Activated naive CD4-positive, alpha-beta T cell treated with anti-CD3 and anti-CD28 coated beads, Interleukin-2, amount 50 U/mL, for 72 hours (primary cell): ENCODE measurements at regions not wholly inside any gene's neighbourhood (a gene's known extent, or its start where the extent isn't known, plus 50 kb on each side); places are given as distances from the start of the nearest gene placed in this dataset.

Experiments
- ATAC-seq, 2 donors: fragments of 150-1000 bp; cut with Tn5 transposase; 2 replicates each; pipeline ENCODE4 v1.10.0; 2021; ENCODE audit warnings: mild to moderate bottlenecking in 2 of 2, moderate library complexity in 2 of 2
- DNase-seq, 2 donors: peaks; one replicate each; pipeline ENCODE4 v3.0.0; 2021 to 2022; ENCODE audit warnings: low spot score in 2 of 2
- H3K27ac Mint-ChIP-seq, 2 donors: one replicate each; pipeline ENCODE4 v1.8.0; 2022; ENCODE audit warnings: mild to moderate bottlenecking in 2 of 2, mixed read lengths in 2 of 2
- H3K36me3 Mint-ChIP-seq, 2 donors: one replicate each; pipeline ENCODE4 v1.8.0; 2022; ENCODE audit warnings: mixed read lengths in 2 of 2
- H3K9me3 Mint-ChIP-seq, 2 donors: one replicate each; pipeline ENCODE4 v1.8.0; 2022; ENCODE audit warnings: mixed read lengths in 2 of 2

DNA sequence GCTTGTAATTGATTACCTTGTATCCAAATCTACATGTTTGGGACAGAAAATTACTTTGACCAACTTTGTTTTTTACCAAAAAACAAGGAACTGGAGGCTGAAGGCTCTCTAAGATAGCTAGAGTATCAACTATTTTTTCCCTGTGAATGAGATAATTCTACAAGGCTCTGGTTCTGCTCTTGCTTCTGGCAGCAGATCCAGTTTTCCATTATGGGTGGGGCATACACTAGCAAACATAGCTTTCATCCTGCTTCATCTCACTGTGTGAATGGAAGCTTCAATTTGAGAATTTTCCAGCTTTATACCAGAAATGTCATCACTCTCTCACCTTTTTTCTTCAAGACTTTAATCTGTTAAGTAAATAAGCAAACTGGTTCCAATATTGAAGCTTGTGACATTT is 249.7 kb downstream of the RPRM start:
- Mint-ChIP-seq H3K36me3 (peaks cover 0 to 6% of the 10 kb centered on the region in 2 donors), H3K9me3 (peaks cover 14 to 18% of the 10 kb centered on the region in 2 donors), H3K27ac (no peak overlapping the region)
- no peak for DNase-seq
- ATAC-seq, result no peak

DNA sequence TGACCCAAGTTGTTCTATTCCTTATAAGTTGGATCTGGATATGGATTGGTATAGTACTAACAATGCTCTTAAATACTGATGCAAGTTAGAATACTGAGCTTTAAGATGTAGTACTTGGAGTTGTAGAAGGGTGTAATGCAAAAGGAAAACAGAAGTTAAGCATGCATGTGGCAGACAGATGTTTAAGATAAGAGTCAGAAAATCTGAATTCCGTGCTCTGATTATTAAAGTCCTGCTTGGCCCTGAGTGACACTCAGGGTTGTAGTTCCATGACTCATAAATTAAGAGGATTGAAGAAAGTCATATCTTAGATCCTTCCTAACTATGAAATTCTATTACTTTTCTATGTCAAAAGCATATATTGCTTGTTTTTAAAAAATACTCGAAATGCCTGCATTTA is 250.6 kb downstream of the RPRM start:
- DNase-seq, result no peak
- Mint-ChIP-seq H3K27ac (no peak overlapping the region), H3K36me3 (peaks cover 0 to 6% of the 10 kb centered on the region in 2 donors), H3K9me3 (peaks cover 14 to 18% of the 10 kb centered on the region in 2 donors)
- ATAC-seq, result no peak

- ATAC-seq (no peak), DNase-seq (no peak)
- peaks cover 12 to 18% of the 10 kb centered on the region in 2 donors for H3K9me3 Mint-ChIP-seq
- no peak overlapping the region for H3K27ac Mint-ChIP-seq
- peaks cover 0 to 6% of the 10 kb centered on the region in 2 donors for H3K36me3 Mint-ChIP-seq
These were observed 256.1 kb downstream of the RPRM start for GRCh38 chr2:153222231-153223165.

- ATAC-seq (no peak), DNase-seq (no peak)
- peaks cover 4 to 10% of the 10 kb centered on the region in 2 donors for H3K9me3 Mint-ChIP-seq
- no peaks in the 10 kb centered on the region for H3K36me3 Mint-ChIP-seq
- no peak overlapping the region for H3K27ac Mint-ChIP-seq
These were observed 257.1 kb downstream of the RPRM start for GRCh38 chr2:153221506-153221905.

GRCh38 chr2:153221087-153221486 is 257.5 kb downstream of the RPRM start:
- H3K27ac Mint-ChIP-seq, result no peak overlapping the region
- peaks cover 4 to 9% of the 10 kb centered on the region in 2 donors for H3K9me3 Mint-ChIP-seq
- DNase-seq (no peak), ATAC-seq (no peak)
- H3K36me3 Mint-ChIP-seq, result no peaks in the 10 kb centered on the region

DNA sequence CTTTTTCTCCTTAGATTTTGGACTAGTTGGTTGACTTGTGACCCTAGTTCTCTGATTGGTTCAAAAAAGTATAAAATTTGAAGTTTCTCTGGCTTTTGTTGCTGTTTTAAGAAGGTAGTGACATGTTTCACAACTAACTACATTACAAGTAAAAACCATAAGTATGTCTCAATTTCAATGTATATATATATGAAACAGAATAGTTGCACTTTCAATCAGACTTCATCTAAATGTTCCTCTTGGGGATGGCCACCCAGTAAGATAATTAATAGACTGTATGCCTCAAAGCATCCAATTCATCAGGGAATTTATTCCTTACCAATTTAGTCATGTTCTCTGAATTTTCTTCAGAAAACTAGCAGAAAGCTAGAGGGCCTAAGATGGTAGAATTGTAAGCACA is 259.7 kb downstream of the RPRM start:
- no peaks in the 10 kb centered on the region for H3K36me3 Mint-ChIP-seq
- peaks cover 0 to under 1% of the 10 kb centered on the region in 2 donors for H3K9me3 Mint-ChIP-seq
- no peak overlapping the region for H3K27ac Mint-ChIP-seq
- ATAC-seq (peak in 1 of 2 donors; percentile 61), DNase-seq (no peak)

DNA sequence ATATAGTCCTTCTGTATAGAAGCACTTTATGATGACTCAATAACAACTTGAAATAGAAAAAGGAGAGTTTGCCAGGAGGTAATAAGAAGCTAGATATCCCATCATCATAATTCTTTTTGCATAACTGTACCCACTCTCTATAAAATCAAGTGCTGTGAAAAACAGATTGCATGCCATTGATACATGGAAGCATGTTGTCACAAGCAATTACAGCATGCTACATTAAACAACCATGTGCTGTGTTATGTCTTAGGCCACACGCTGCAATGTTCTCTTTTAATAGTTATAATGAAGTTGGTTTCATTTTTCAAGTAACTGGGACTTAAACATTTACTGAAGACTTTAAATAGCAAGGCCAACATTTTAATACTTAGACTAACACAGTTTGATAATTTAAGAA is 264.2 kb downstream of the RPRM start:
- H3K27ac Mint-ChIP-seq, result no peak overlapping the region
- no peaks in the 10 kb centered on the region for H3K9me3 Mint-ChIP-seq
- ATAC-seq (no peak), DNase-seq (no peak)
- no peaks in the 10 kb centered on the region for H3K36me3 Mint-ChIP-seq

- H3K9me3 Mint-ChIP-seq, result no peaks in the 10 kb centered on the region
- no peak overlapping the region for H3K27ac Mint-ChIP-seq
- no peak for DNase-seq
- no peak for ATAC-seq
- no peaks in the 10 kb centered on the region for H3K36me3 Mint-ChIP-seq
These were observed 265.5 kb downstream of the RPRM start for GRCh38 chr2:153213022-153213421.

DNA sequence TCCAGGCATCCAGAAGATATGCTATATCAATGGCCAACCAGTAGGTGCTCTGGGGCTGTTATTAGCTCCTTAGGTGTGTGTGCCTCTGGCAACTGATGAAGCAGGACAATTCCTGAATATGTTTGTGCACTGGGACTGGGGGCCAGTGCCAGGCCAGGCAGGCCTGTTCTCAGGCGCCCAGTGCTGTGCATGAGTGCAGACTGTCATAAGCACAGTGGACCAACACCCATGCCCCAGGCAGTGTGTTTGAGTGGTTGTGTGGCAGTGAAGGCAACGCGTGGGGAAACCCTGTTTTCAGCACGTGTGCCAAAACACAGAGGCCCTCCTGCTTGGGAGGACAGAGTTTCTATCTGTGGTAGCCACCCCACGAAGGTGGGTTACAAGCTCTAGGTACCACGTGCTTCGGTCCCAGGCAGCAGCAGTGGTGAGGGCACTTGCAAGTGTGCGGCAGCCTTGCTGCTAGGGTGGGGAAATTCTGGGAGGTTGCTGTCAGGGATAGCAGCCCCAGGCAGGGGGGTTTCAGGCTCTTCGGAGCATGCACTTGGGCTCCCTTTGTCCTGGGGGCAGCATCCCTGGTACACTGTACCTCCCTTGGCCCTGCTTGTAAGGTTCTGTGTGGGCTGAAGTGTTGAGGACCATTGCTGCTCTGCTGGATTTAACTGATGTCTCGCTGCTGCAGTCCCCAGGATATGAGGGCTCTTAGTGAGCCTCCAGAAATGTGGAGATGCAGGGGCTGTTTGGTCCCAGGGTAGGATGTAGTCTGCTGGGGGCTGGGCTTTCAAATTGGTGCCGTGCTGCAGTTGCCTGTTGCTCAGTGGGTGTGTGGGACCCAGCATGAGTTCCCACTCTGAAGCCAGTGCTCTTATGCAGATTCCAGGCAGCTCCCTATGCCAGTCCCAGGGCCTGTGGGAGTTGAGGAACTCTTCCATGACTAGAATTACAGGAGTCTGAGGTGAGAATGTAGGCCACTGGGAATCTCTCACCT is 280.9 kb downstream of the RPRM start:
- ATAC-seq (no peak), DNase-seq (no peak)

GRCh38 chr2:153196378-153197058 is 282.0 kb downstream of the RPRM start:
- ATAC-seq (no peak), DNase-seq (no peak)
- peaks cover 22 to 26% of the 10 kb centered on the region in 2 donors for H3K9me3 Mint-ChIP-seq
- H3K27ac Mint-ChIP-seq, result peak overlapping the region in 1 of 2 donors; percentile 7
- peaks cover 0 to 16% of the 10 kb centered on the region in 2 donors for H3K36me3 Mint-ChIP-seq

More for the DNA sequence above, 280.9 kb downstream of the RPRM start:
- peaks cover 0 to 16% of the 10 kb centered on the region in 2 donors for H3K36me3 Mint-ChIP-seq
- no peak overlapping the region for H3K27ac Mint-ChIP-seq
- peaks cover 22 to 25% of the 10 kb centered on the region in 2 donors for H3K9me3 Mint-ChIP-seq

DNA sequence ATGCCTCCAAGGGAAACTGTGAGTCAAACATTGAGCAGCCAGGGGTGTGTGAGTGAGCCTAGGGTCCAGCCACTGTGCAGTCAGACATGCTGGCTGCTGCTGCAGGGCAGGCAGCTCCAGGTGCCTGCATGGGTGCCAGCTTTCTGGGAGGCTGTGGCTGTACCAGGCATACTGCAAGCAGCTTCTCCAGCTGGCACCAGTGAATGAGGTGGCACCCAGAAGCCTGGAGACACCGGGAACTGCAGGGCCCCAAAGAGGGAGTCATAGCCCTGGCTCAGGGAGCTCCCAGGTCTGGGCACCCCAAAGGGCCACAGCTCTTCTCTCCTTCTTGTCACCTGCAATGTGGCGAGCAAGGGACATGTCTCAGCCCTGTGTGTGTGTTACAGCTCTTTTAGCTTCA is 283.2 kb downstream of the RPRM start:
- Mint-ChIP-seq H3K36me3 (peaks cover 0 to 16% of the 10 kb centered on the region in 2 donors), H3K27ac (no peak overlapping the region), H3K9me3 (peaks cover 22 to 23% of the 10 kb centered on the region in 2 donors)
- ATAC-seq (no peak), DNase-seq (no peak)

DNA sequence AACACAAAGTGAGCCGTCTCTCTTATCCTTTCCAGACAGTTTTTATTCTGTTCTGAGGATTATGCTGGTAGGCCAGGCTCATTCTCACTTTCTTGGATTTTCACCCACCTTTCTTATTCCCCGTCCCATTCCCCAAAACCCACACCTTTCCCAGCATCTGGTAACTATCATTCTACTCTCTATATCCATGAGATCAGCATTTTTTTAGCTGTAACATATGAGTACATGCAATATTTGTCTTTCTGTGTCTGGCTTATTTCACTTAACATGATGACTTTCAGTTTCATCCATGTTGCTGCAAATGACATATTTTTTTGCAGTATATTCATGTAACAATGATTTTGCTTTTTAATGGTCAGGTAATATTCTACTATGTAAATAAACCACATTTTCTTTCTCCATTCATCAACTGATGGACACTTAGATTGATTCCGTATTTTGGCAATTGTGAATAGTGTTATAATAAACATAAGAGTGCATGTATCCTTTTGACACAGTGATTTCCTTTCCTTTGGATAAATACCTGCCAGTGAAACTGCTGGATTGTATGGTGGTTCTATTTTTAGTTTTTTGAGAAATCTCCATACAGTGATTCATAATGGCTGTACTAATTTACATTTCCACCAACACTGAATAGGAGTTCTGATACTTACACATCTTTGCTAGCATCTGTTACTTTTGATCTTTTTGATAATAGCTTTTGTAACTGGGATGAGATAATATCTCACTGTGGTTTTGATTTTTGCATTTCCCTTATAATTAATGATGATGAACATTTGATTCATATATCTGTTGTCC is 289.3 kb downstream of the RPRM start:
- H3K36me3 Mint-ChIP-seq, result peaks cover 0 to 7% of the 10 kb centered on the region in 2 donors
- ATAC-seq, result no peak
- H3K9me3 Mint-ChIP-seq, result peaks cover 17 to 18% of the 10 kb centered on the region in 2 donors
- no peak overlapping the region for H3K27ac Mint-ChIP-seq
- DNase-seq, result no peak

DNA sequence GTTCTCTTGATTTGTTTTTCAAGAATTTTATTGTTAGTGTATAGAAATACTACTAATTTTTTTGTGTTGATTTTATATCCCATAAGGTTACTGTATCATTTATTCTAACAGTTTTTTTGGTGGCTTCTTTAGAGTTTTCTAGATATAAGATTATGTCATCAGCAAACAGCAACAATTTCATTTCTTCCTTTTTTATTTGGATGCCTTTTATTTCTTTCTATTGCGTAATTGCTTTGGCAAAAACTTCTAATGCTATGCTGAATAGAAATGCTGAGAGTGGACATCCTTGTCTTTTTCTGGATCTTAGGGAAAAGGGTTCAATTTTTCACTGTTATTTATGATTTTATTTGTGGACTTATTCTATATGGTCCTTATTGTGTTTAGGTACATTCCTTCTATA is 298.8 kb downstream of the RPRM start:
- Mint-ChIP-seq H3K27ac (no peak overlapping the region), H3K36me3 (no peaks in the 10 kb centered on the region), H3K9me3 (peaks cover 5 to 12% of the 10 kb centered on the region in 2 donors)
- no peak for ATAC-seq
- DNase-seq, result no peak

DNA sequence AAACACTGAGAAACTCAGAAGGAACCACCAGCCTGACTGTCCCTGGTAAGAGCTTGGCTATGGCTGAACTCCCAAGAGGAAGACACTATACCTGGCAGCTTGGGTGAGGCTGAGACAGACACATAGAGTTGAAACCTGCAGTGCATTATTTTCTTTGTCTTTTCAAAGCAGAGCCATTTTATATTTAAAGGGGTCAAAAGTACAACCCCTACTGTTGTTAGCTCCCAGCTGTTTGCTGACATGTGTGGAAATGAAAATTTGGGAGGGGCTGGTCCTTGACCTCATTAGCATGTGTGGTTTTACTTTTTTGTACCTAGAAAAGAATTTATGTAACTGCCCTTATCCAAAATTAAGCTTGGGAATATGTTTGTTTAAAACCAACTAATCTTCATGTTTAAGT is 309.0 kb downstream of the RPRM start:
- DNase-seq (no peak), ATAC-seq (no peak)
- H3K27ac Mint-ChIP-seq, result no peak overlapping the region
- H3K36me3 Mint-ChIP-seq, result no peaks in the 10 kb centered on the region
- peaks cover 1 to 4% of the 10 kb centered on the region in 2 donors for H3K9me3 Mint-ChIP-seq

GRCh38 chr2:153165021-153165420 is 313.5 kb downstream of the RPRM start:
- DNase-seq, result no peak
- H3K36me3 Mint-ChIP-seq, result no peaks in the 10 kb centered on the region
- H3K27ac Mint-ChIP-seq, result no peak overlapping the region
- no peak for ATAC-seq
- no peaks in the 10 kb centered on the region for H3K9me3 Mint-ChIP-seq

DNA sequence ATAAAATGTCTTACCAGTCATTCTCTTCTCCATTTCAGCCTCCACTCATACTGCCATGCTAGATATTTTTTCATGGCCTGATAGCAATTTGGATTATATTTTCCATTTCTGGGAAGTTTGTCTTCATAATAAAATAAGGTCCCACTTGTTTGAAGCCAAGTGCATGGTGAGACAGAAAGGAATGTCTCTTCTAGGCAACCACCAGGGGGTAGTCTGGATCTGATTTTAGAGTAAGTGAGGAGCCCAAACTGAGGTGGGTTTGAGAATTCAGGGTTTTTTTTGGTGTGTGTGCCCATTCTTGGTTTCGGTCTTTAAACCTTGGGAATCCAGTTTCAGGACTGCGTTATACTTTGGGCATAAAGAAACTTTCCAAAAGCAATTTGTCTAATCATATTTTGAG is 315.5 kb downstream of the RPRM start:
- no peaks in the 10 kb centered on the region for H3K9me3 Mint-ChIP-seq
- ATAC-seq, result no peak
- H3K27ac Mint-ChIP-seq, result no peak overlapping the region
- peak in 1 of 2 donors; percentile 3 for DNase-seq
- no peaks in the 10 kb centered on the region for H3K36me3 Mint-ChIP-seq
